RWPE2 (cell line): ENCODE measurements at regions not wholly inside any gene's neighbourhood (a gene's known extent, or its start where the extent isn't known, plus 50 kb on each side); places are given as distances from the start of the nearest gene placed in this dataset.

ENCODE experiments used
- ATAC-seq: fragments of 200-7000 bp; cut with Tn5 transposase; 3 replicates; pipeline ENCODE4 v1.9.1; 2021; ENCODE audit warnings: low read depth
- DNase-seq: peaks from one replicate; pipeline ENCODE4 v3.0.0-alpha.2; 2020; ENCODE audit warnings: low spot score
- H3K27ac ChIP-seq: fragments of 450-650 bp; 2 replicates; pipeline ENCODE4 v1.5.1; 2017; ENCODE audit warnings: mild to moderate bottlenecking; ENCODE audit not compliant: poor library complexity, severe bottlenecking
- H3K27me3 ChIP-seq: fragments of 250-450 bp; sonication (Bioruptor Pico); 2 replicates; pipeline ENCODE4 v1.5.1; 2021; ENCODE audit warnings: mild to moderate bottlenecking, moderate library complexity; ENCODE audit not compliant: insufficient read depth, poor library complexity, severe bottlenecking
- H3K36me3 ChIP-seq: fragments of 250-450 bp; sonication (Bioruptor Pico); 2 replicates; pipeline ENCODE4 v1.5.1; 2020; ENCODE audit warnings: low read depth, mild to moderate bottlenecking, moderate library complexity
- H3K4me1 ChIP-seq: fragments of 250-450 bp; sonication (Bioruptor Pico); 2 replicates; pipeline ENCODE4 v1.5.1; 2021; ENCODE audit warnings: mild to moderate bottlenecking, moderate library complexity; ENCODE audit not compliant: insufficient read depth, poor library complexity, severe bottlenecking
- H3K4me3 ChIP-seq: fragments of 250-450 bp; sonication (Bioruptor Pico); 2 replicates; pipeline ENCODE4 v1.5.1; 2021; ENCODE audit warnings: mild to moderate bottlenecking, moderate library complexity; ENCODE audit not compliant: severe bottlenecking
- H3K9me3 ChIP-seq: fragments of 250-450 bp; sonication (Bioruptor Pico); 2 replicates; pipeline ENCODE4 v1.5.1; 2021; ENCODE audit warnings: mild to moderate bottlenecking, moderate library complexity; ENCODE audit not compliant: severe bottlenecking
- CTCF ChIP-seq: fragments of 450-650 bp; IDR thresholded peaks from one replicate; pipeline ENCODE4 v1.5.1; 2017; ENCODE audit warnings: mild to moderate bottlenecking, moderate library complexity; ENCODE audit not compliant: poor library complexity, severe bottlenecking

GRCh38 chr20:16654858-16655535 lies 74.8 kb upstream of the SNRPB2 start:
- Histone ChIP-seq H3K27ac (no peak overlapping the region), H3K36me3 (no peaks in the 10 kb centered on the region), H3K9me3 (no peaks in the 10 kb centered on the region), H3K27me3 (no peaks in the 10 kb centered on the region), H3K4me3 (no peak overlapping the region), H3K4me1 (no peaks in the 10 kb centered on the region)
- ATAC-seq: no peak
- no peak for DNase-seq
- TF ChIP-seq CTCF: no peak

GRCh38 chr20:16653266-16653665 lies 76.6 kb upstream of the SNRPB2 start:
- no peak for TF ChIP-seq CTCF

GRCh38 chr20:16647875-16648597 lies 74.8 kb upstream of the KIF16B start:
- H3K9me3 ChIP-seq: no peaks in the 10 kb centered on the region
- H3K4me1 ChIP-seq: no peaks in the 10 kb centered on the region
- no peak overlapping the region for H3K4me3 ChIP-seq
- DNase-seq (no peak), ATAC-seq (no peak)
- TF ChIP-seq CTCF: no peak
- no peaks in the 10 kb centered on the region for H3K36me3 ChIP-seq
- H3K27ac ChIP-seq: no peak overlapping the region
- peaks cover 3% of the 10 kb centered on the region for H3K27me3 ChIP-seq

More at GRCh38 chr20:16653266-16653665, 76.6 kb upstream of the SNRPB2 start:
- ATAC-seq (no peak), DNase-seq (no peak)
- no peaks in the 10 kb centered on the region for H3K36me3 ChIP-seq
- H3K9me3 ChIP-seq: no peaks in the 10 kb centered on the region
- no peaks in the 10 kb centered on the region for H3K27me3 ChIP-seq
- H3K27ac ChIP-seq: no peak overlapping the region
- H3K4me3 ChIP-seq: no peak overlapping the region
- H3K4me1 ChIP-seq: no peaks in the 10 kb centered on the region

- TF ChIP-seq CTCF: no peak
- H3K27me3 ChIP-seq: no peaks in the 10 kb centered on the region
- ATAC-seq: no peak
Observed at GRCh38 chr20:16641511-16642023, 68.3 kb upstream of the KIF16B start.

More at GRCh38 chr20:16641511-16642023, 68.3 kb upstream of the KIF16B start:
- H3K27ac ChIP-seq: no peak overlapping the region
- H3K4me3 ChIP-seq: no peak overlapping the region
- no peaks in the 10 kb centered on the region for H3K4me1 ChIP-seq
- no peaks in the 10 kb centered on the region for H3K36me3 ChIP-seq
- no peak for DNase-seq
- no peaks in the 10 kb centered on the region for H3K9me3 ChIP-seq
